Tibial artery (tissue), 4 donors: ENCODE measurements at regions not wholly inside any gene's neighbourhood (a gene's known extent, or its start where the extent isn't known, plus 50 kb on each side); places are given as distances from the start of the nearest gene placed in this dataset.

Experiments
- DNase-seq, 2 donors: peaks; one replicate each; pipeline ENCODE4 v3.0.0-alpha.2; 2019
- H3K27ac ChIP-seq, 2 donors: fragments of 200-600 bp; sonication (generic) in 1 of 2; 1 replicate in 1 of 2; 2 replicates in 1 of 2; pipeline ENCODE4 v1.5.1; 2018 to 2019; ENCODE audit warnings: mild to moderate bottlenecking in 1 of 2
- H3K27me3 ChIP-seq, 2 donors: fragments of 200-600 bp; sonication (generic) in 1 of 2; one replicate each; pipeline versions ENCODE4 v1.5.1 to v1.6.0; 2016 to 2019
- H3K36me3 ChIP-seq, 3 donors: fragments of 200-600 bp; sonication (generic) in 2 of 3; one replicate each; pipeline ENCODE4 v1.5.1; 2016 to 2019; ENCODE audit warnings: mild to moderate bottlenecking in 2 of 3
- H3K4me1 ChIP-seq, 4 donors: fragments of 200-600 bp; sonication (generic) in 2 of 4; 1 replicate in 3 of 4; 2 replicates in 1 of 4; pipeline ENCODE4 v1.5.1; 2016 to 2019
- H3K4me3 ChIP-seq, 2 donors: fragments of 200-600 bp; sonication (generic) in 1 of 2; 1 replicate in 1 of 2; 2 replicates in 1 of 2; pipeline ENCODE4 v1.5.1; 2018 to 2019; ENCODE audit warnings: mild to moderate bottlenecking in 2 of 2
- H3K9me3 ChIP-seq, 3 donors: fragments of 200-600 bp; sonication (generic) in 1 of 3; one replicate each; pipeline ENCODE4 v1.5.1; 2016 to 2019
- intact Hi-C: fragments of 100-400 bp; cut with DNase I; formaldehyde crosslinking; loops from one replicate; pipeline ENCODE4 v1.15.0; 2023; ENCODE audit warnings: low total_unique reads
- TF ChIP-seq, protein P1 (sequence below), 2 experiments: fragments of 200-600 bp in 1 of 2; fragments of 450-650 bp in 1 of 2; IDR thresholded peaks; one replicate each; pipeline ENCODE4 v1.5.1; 2017 to 2019; ENCODE audit warnings: antibody characterized with exemption in 2 of 2, mild to moderate bottlenecking in 1 of 2, moderate library complexity in 1 of 2

DNA sequence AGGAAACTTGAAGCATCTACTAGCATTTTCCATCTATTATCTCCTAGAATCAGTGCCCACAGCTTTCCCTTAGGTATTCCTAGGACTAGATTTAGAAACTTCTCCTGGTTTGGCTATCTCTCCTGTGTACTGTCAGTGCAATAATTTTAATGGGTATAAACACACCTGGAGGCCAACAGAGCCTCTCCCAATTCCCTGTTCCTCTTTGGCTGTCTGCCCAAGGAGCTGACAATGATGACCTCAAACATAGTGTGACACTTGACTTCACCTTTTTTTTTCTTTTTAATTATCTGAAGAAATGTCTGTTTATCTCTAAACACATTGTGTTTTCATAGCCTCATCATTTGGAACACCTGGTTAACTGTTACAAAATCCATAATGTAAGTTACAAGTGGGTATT, 754.5 kb upstream of the ALCAM start:
- TF ChIP-seq, protein P1, sequence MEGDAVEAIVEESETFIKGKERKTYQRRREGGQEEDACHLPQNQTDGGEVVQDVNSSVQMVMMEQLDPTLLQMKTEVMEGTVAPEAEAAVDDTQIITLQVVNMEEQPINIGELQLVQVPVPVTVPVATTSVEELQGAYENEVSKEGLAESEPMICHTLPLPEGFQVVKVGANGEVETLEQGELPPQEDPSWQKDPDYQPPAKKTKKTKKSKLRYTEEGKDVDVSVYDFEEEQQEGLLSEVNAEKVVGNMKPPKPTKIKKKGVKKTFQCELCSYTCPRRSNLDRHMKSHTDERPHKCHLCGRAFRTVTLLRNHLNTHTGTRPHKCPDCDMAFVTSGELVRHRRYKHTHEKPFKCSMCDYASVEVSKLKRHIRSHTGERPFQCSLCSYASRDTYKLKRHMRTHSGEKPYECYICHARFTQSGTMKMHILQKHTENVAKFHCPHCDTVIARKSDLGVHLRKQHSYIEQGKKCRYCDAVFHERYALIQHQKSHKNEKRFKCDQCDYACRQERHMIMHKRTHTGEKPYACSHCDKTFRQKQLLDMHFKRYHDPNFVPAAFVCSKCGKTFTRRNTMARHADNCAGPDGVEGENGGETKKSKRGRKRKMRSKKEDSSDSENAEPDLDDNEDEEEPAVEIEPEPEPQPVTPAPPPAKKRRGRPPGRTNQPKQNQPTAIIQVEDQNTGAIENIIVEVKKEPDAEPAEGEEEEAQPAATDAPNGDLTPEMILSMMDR (IDR thresholded peaks at IDR 0.05) = no peak
- no peaks in the 10 kb centered on the region for H3K9me3 ChIP-seq
- no peaks in the 10 kb centered on the region for H3K36me3 ChIP-seq
- H3K27ac ChIP-seq = no peak overlapping the region
- no peak overlapping the region for H3K4me3 ChIP-seq
- intact Hi-C loops = no loop called here
- H3K27me3 ChIP-seq = no peaks in the 10 kb centered on the region
- no peak for DNase-seq
- no peaks in the 10 kb centered on the region for H3K4me1 ChIP-seq

DNA sequence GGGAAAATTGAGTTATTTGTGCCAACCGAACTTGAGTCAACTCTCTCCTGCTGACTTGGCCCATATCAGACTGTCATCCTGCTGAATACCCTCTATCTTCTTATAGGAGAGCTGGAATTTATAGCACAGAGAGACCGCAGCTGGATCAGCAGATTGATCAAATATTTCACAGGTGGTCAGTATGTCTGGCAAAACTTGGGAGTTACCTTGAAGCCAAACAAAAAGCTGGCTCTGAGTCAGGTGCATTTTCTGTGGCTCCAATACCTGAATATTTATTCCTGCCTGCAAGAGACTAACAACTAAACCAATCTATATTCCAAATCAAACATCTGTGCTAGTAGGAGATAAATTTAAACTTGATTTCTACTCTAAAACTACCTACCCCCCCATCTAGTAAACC, 752.1 kb upstream of the ALCAM start:
- no peaks in the 10 kb centered on the region for H3K36me3 ChIP-seq
- H3K4me1 ChIP-seq = no peaks in the 10 kb centered on the region
- no peak overlapping the region for H3K27ac ChIP-seq
- no peak overlapping the region for H3K4me3 ChIP-seq
- intact Hi-C loops = no loop called here
- no peaks in the 10 kb centered on the region for H3K27me3 ChIP-seq
- DNase-seq = no peak
- TF ChIP-seq, protein P1 (IDR thresholded peaks at IDR 0.05) = no peak
- no peaks in the 10 kb centered on the region for H3K9me3 ChIP-seq

DNA sequence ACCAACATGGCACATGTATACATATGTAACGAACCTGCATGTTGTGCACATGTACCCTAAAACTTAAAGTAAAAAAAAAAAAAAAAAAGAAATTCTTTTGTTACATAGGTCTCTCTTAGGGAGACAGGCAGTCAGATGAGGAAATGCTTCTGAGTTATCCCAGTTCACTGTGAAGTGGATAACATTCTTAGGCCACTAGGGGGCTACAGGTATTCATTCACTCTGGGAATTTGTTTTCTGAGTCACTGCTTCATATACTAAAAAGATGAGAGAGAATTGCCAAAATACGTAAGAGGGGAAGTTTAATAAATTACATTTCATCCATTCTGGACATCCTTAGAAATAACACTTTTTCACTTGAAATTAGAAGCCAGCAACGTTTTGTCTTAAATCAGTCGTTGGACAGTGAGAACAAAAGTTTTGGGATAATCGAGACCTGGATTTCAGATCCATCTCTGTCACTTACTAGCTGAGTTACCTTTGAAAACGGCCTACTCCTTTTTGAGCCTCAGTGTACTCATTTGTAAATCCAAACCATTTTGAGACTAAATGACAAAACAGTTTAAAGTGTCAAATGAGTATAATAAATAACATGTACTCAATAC, 738.4 kb upstream of the ALCAM start:
- no peaks in the 10 kb centered on the region for H3K27me3 ChIP-seq
- H3K4me3 ChIP-seq = no peak overlapping the region
- H3K9me3 ChIP-seq = no peaks in the 10 kb centered on the region
- DNase-seq = no peak
- intact Hi-C loops = no loop called here
- TF ChIP-seq, protein P1 (IDR thresholded peaks at IDR 0.05) = peak; percentile 38 to 57
- no peaks in the 10 kb centered on the region for H3K4me1 ChIP-seq
- H3K36me3 ChIP-seq = no peaks in the 10 kb centered on the region
- H3K27ac ChIP-seq = no peak overlapping the region

DNA sequence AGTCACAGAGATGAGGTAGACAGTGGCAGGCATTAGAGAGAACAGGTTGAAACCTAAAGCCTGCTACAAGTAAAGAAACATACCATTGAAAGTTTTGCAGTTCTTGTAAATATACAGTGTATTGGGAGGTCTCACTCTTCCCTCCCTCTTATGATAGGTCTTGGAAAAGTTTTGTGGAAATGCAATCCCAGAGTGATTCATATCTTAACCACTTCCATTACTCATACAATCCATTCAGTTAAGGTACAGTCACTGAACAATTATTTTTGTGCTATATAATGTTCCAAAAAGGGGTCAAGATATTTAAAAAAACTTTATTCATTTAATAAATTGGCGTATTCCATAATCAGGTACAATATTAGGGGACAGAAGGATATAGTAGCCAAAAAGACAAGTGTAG, 737.7 kb upstream of the ALCAM start:
- DNase-seq = no peak
- Histone ChIP-seq H3K27ac (no peak overlapping the region), H3K36me3 (no peaks in the 10 kb centered on the region), H3K4me1 (no peaks in the 10 kb centered on the region), H3K27me3 (no peaks in the 10 kb centered on the region), H3K4me3 (no peak overlapping the region), H3K9me3 (no peaks in the 10 kb centered on the region)
- intact Hi-C loops = no loop called here
- TF ChIP-seq, protein P1 (IDR thresholded peaks at IDR 0.05) = no peak

DNA sequence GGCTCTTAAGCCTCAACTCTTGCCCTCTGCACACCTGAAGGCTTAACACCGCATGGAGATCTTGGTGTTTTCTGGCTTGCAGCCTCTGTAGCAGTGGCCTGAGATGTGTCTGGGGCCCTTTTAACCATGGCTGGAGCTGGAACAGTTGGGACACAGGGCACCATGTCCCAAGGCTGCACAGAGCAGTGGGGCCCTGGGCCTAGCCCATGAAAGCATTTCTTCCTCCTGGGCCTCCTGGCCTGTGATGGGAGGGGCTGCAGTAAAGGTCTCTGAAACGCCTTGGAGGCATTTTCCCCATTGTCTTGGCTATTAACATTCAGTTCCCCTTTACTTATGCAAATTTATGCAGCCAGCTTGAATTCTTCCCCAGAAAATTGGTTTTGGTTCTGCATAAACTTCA, 735.5 kb upstream of the ALCAM start:
- no peak for DNase-seq
- Histone ChIP-seq H3K36me3 (no peaks in the 10 kb centered on the region), H3K9me3 (no peaks in the 10 kb centered on the region), H3K27me3 (no peaks in the 10 kb centered on the region), H3K4me1 (no peaks in the 10 kb centered on the region), H3K4me3 (no peak overlapping the region), H3K27ac (no peak overlapping the region)
- TF ChIP-seq, protein P1 (IDR thresholded peaks at IDR 0.05) = no peak
- intact Hi-C loops = no loop called here

DNA sequence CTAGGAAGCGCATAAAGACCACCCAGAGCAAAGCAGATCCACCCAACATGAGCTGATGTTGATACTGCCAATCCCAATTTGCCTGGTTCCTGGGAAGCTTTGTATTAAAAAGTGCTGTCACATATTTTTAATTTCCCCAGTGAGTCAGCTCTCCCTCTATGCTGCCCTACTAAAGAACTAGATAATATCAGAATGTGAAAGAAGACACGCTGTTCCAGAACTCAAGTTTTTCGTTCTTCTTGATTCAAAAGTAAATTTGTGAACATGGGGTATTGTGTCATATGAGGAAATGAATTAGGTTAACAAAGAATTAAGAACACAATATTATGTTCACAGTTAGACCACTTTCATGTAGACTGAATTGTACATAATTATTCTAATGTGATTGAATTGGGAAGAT, 734.2 kb upstream of the ALCAM start:
- intact Hi-C loops = no loop called here
- DNase-seq = no peak
- Histone ChIP-seq H3K27me3 (no peaks in the 10 kb centered on the region), H3K27ac (no peak overlapping the region), H3K36me3 (no peaks in the 10 kb centered on the region), H3K4me1 (no peaks in the 10 kb centered on the region), H3K4me3 (no peak overlapping the region), H3K9me3 (no peaks in the 10 kb centered on the region)
- TF ChIP-seq, protein P1 (IDR thresholded peaks at IDR 0.05) = no peak
